Panc1 (cell line): ENCODE measurements at regions not wholly inside any gene's neighbourhood (a gene's known extent, or its start where the extent isn't known, plus 50 kb on each side); places are given as distances from the start of the nearest gene placed in this dataset.

Source experiments
- ATAC-seq: fragments of 200-7000 bp; cut with Tn5 transposase; 2 replicates; pipeline ENCODE4 v1.9.1; 2020; ENCODE audit warnings: mild to moderate bottlenecking, moderate library complexity
- BruUV-seq: library from RNA; stranded (reverse); fragments of 400-500 nt; replicated peaks from 2 replicates; lab custom pipeline; 2021; lab: Mats Ljungman, UMichigan
- CTCF ChIA-PET: fragments of 300-600 bp; sonication (Branson Sonifier 250); formaldehyde crosslinking; loops from one replicate; lab custom pipeline; 2022; ENCODE audit warnings: antibody characterized with exemption; lab: Charles Lee
- POLR2A ChIA-PET: fragments of 300-600 bp; sonication (Branson Sonifier 250); formaldehyde crosslinking; loops from one replicate; lab custom pipeline; 2022; ENCODE audit warnings: antibody characterized with exemption; lab: Charles Lee
- DNase-seq: peaks from one replicate; pipeline ENCODE4 v3.0.0-alpha.2; 2010; ENCODE audit warnings: low read depth, low spot score
- H3K27ac ChIP-seq: 2 replicates; pipeline ENCODE4 v1.5.1; 2011; ENCODE audit warnings: mild to moderate bottlenecking, low read length, inconsistent platforms
- H3K27me3 ChIP-seq: fragments of 200-500 bp; sonication (Bioruptor generic); 2 replicates; pipeline ENCODE4 v1.6.0; 2014; ENCODE audit warnings: low read length, inconsistent platforms; ENCODE audit not compliant: control insufficient read depth, insufficient read depth
- H3K36me3 ChIP-seq: fragments of 200-500 bp; sonication (Bioruptor generic); 2 replicates; pipeline ENCODE4 v1.5.1; 2014; ENCODE audit warnings: inconsistent platforms, mild to moderate bottlenecking, low read length, moderate library complexity; ENCODE audit not compliant: control insufficient read depth, insufficient read depth
- H3K4me1 ChIP-seq: 2 replicates; pipeline ENCODE4 v1.5.1; 2011; ENCODE audit warnings: inconsistent platforms, mild to moderate bottlenecking, low read length, moderate library complexity; ENCODE audit not compliant: control insufficient read depth, insufficient read depth
- H3K4me3 ChIP-seq, 2 experiments: 2 replicates each; pipeline ENCODE4 v1.5.1; 2011 to 2012; ENCODE audit warnings: low read depth in 2 of 2, low read length in 2 of 2, mild to moderate bottlenecking in 2 of 2, inconsistent platforms in 1 of 2, moderate library complexity in 1 of 2
- H3K9me3 ChIP-seq: fragments of 200-500 bp; sonication (Bioruptor generic); 2 replicates; pipeline ENCODE4 v1.5.1; 2014; ENCODE audit warnings: low read depth, mild to moderate bottlenecking, inconsistent platforms, low read length, moderate library complexity; ENCODE audit not compliant: control insufficient read depth, insufficient read depth
- POLR2AphosphoS5 ChIP-seq: IDR thresholded peaks from 2 replicates; pipeline ENCODE4 v1.6.1; 2012; ENCODE audit warnings: mild to moderate bottlenecking, low read depth, low read length, moderate library complexity
- SIN3A ChIP-seq: IDR thresholded peaks from 2 replicates; pipeline ENCODE4 v1.6.1; 2012; ENCODE audit warnings: low read depth, mild to moderate bottlenecking, low read length, moderate library complexity, borderline replicate concordance; ENCODE audit not compliant: insufficient read depth
- TCF7L2 ChIP-seq: IDR thresholded peaks from 2 replicates; pipeline ENCODE4 v1.6.1; 2011; ENCODE audit warnings: mild to moderate bottlenecking, low read depth, low read length, inconsistent platforms
- in situ Hi-C: cut with HindIII; loops from 2 replicates; pipeline ENCODE4 v1.10.0; 2016; ENCODE audit warnings: low sequenced_read_pairs, low pct_unique_long_range_greater_than_20kb
- intact Hi-C: fragments of 100-400 bp; cut with micrococcal nuclease; formaldehyde crosslinking; loops from one replicate; pipeline ENCODE4 v1.10.0; 2022; ENCODE audit not compliant: unreplicated experiment
- TF ChIP-seq, protein P1 (sequence below), 2 experiments: IDR thresholded peaks; 2 replicates each; pipeline ENCODE4 v1.6.1; 2011 to 2012; ENCODE audit warnings: low read depth in 2 of 2, control low read depth in 1 of 2, low read length in 1 of 2, mild to moderate bottlenecking in 1 of 2, moderate library complexity in 1 of 2; ENCODE audit not compliant: insufficient read depth in 1 of 2
- TF ChIP-seq, protein P2 (sequence below): fragments of 450-650 bp; IDR thresholded peaks from 2 replicates; pipeline ENCODE4 v1.5.1; 2017; ENCODE audit warnings: mild to moderate bottlenecking

DNA sequence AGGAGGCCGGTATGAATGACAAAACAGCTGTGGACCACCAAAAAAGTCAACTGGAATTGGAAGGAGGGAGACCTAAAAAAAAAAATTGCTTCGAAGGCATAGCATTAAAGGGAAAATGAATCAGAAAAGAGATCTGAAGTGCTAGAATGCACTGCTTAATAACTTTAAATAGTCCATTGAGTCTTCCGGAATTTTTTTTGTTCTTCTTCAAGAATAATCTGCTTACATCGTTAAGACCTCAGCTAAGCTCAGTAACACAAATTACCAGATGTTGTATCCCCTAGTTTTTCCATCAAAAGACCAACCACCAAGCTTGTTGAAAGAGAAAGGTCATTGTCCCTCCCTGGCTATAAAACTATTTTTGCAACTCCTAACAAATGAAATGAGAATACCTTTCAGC lies 560.5 kb downstream of the NR2F2 start:
- no TSS peak for BruUV-seq
- intact Hi-C loops = loop anchor here (5.0 kb wide), 2 partner anchors 346 to 534 kb away; no protein-coding TSS in a partner anchor

DNA sequence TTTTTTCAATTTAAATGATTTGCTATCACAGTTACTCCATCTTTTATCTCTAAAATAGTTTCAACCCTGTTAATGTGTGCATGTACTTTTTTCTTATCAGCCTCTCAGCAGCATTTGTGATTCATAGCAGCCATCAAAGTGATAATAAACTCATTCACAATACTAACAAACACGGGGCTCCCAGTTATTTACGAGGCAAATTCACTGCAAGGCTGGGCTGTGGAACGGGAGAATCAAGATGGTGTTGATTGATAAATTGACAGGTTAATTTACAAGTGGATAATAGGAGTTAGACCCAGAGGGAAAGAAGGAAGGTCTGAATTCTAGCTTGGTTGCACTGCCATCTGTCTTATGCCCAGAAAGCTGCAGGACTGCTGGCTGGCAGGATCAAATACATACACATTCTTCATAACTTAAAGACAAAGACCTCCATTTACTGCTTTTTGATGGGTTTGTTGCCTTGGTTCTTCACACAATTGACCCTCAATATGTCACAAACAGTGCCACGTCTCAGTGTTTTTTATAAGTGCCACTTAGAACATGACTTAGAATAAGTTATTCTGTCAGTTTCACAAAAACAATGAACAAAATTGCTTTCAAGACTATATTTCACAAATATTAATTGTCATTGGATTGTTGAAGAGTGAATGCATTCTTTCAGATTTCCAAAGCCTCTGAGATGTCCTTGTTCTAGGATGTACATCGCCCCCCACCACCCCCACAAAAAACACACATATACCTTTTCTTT lies 562.8 kb downstream of the NR2F2 start:
- ChIA-PET CTCF (interaction anchor here (0.7 kb wide), 1 partner anchor 216 kb away, joined by 10 read pairs; no protein-coding TSS in a partner anchor), POLR2A (no interaction called here)
- no peak for DNase-seq
- no peaks in the 10 kb centered on the region for H3K9me3 ChIP-seq
- peak; percentile 89 for TF ChIP-seq TCF7L2
- TF ChIP-seq, protein P1, sequence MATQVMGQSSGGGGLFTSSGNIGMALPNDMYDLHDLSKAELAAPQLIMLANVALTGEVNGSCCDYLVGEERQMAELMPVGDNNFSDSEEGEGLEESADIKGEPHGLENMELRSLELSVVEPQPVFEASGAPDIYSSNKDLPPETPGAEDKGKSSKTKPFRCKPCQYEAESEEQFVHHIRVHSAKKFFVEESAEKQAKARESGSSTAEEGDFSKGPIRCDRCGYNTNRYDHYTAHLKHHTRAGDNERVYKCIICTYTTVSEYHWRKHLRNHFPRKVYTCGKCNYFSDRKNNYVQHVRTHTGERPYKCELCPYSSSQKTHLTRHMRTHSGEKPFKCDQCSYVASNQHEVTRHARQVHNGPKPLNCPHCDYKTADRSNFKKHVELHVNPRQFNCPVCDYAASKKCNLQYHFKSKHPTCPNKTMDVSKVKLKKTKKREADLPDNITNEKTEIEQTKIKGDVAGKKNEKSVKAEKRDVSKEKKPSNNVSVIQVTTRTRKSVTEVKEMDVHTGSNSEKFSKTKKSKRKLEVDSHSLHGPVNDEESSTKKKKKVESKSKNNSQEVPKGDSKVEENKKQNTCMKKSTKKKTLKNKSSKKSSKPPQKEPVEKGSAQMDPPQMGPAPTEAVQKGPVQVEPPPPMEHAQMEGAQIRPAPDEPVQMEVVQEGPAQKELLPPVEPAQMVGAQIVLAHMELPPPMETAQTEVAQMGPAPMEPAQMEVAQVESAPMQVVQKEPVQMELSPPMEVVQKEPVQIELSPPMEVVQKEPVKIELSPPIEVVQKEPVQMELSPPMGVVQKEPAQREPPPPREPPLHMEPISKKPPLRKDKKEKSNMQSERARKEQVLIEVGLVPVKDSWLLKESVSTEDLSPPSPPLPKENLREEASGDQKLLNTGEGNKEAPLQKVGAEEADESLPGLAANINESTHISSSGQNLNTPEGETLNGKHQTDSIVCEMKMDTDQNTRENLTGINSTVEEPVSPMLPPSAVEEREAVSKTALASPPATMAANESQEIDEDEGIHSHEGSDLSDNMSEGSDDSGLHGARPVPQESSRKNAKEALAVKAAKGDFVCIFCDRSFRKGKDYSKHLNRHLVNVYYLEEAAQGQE (IDR thresholded peaks at IDR 0.05; ENCODE audit: insufficient read depth in 1 of 2, low read depth in 2 of 2, low read length in 1 of 2) = no peak
- TF ChIP-seq POLR2AphosphoS5 = no peak
- TF ChIP-seq, protein P2, sequence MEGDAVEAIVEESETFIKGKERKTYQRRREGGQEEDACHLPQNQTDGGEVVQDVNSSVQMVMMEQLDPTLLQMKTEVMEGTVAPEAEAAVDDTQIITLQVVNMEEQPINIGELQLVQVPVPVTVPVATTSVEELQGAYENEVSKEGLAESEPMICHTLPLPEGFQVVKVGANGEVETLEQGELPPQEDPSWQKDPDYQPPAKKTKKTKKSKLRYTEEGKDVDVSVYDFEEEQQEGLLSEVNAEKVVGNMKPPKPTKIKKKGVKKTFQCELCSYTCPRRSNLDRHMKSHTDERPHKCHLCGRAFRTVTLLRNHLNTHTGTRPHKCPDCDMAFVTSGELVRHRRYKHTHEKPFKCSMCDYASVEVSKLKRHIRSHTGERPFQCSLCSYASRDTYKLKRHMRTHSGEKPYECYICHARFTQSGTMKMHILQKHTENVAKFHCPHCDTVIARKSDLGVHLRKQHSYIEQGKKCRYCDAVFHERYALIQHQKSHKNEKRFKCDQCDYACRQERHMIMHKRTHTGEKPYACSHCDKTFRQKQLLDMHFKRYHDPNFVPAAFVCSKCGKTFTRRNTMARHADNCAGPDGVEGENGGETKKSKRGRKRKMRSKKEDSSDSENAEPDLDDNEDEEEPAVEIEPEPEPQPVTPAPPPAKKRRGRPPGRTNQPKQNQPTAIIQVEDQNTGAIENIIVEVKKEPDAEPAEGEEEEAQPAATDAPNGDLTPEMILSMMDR = peak; percentile 82
- TF ChIP-seq SIN3A = no peak
- H3K36me3 ChIP-seq = no peaks in the 10 kb centered on the region; the same call in 1 of the 2 replicates
- H3K27ac ChIP-seq = no peak overlapping the region
- H3K4me1 ChIP-seq = no peaks in the 10 kb centered on the region
- ATAC-seq = peak; percentile 88
- intact Hi-C loops (loop anchor here (5.0 kb wide), 2 partner anchors 344 to 536 kb away; no protein-coding TSS in a partner anchor), in situ Hi-C loops (no loop called here)
- H3K27me3 ChIP-seq = no peaks in the 10 kb centered on the region
- no TSS peak for BruUV-seq
- H3K4me3 ChIP-seq = no peak overlapping the region

More for the DNA sequence above, 560.5 kb downstream of the NR2F2 start:
- no peak overlapping the region for H3K27ac ChIP-seq
- ATAC-seq (no peak), DNase-seq (no peak)
- ChIA-PET CTCF (interaction anchor here (1.2 kb wide), 1 partner anchor 564 kb away, joined by 9 read pairs; no protein-coding TSS in a partner anchor), POLR2A (no interaction called here)
- no peaks in the 10 kb centered on the region for H3K27me3 ChIP-seq
- H3K4me1 ChIP-seq = no peaks in the 10 kb centered on the region
- no peaks in the 10 kb centered on the region; the same call in 1 of the 2 replicates for H3K36me3 ChIP-seq
- in situ Hi-C loops = no loop called here
- TF ChIP-seq, protein P2 = no peak
- TF ChIP-seq SIN3A (no peak), TCF7L2 (no peak), POLR2AphosphoS5 (no peak)
- TF ChIP-seq, protein P1 (IDR thresholded peaks at IDR 0.05; ENCODE audit: insufficient read depth in 1 of 2, low read depth in 2 of 2, low read length in 1 of 2) = no peak
- no peak overlapping the region for H3K4me3 ChIP-seq
- H3K9me3 ChIP-seq = no peaks in the 10 kb centered on the region
